Liver (tissue), 3 donors: ENCODE measurements at regions not wholly inside any gene's neighbourhood (a gene's known extent, or its start where the extent isn't known, plus 50 kb on each side); places are given as distances from the start of the nearest gene placed in this dataset.

ENCODE experiments used
- CTCF ChIP-seq: fragments of 150-350 bp; IDR thresholded peaks from 2 replicates; pipeline ENCODE4 v1.5.1; 2017; ENCODE audit warnings: improper control_type of control experiment, low read depth, low read length; ENCODE audit not compliant: missing input control
- EGR1 ChIP-seq, 2 donors: IDR thresholded peaks; 2 replicates each; pipeline ENCODE4 v1.6.1; 2016 to 2018; ENCODE audit warnings: antibody characterized with exemption in 2 of 2, low read depth in 2 of 2
- FOXA1 ChIP-seq: IDR thresholded peaks from 2 replicates; pipeline ENCODE4 v1.6.1; 2016; ENCODE audit warnings: antibody characterized with exemption
- GABPA ChIP-seq, 2 donors: IDR thresholded peaks in 1 of 2; conservative IDR thresholded peaks in 1 of 2; 2 replicates each; pipeline ENCODE4 v1.6.1; 2016; ENCODE audit warnings: antibody characterized with exemption in 2 of 2, mild to moderate bottlenecking in 1 of 2, moderate library complexity in 1 of 2
- JUND ChIP-seq, 2 donors: IDR thresholded peaks; 2 replicates each; pipeline ENCODE4 v1.6.1; 2016; ENCODE audit warnings: antibody characterized with exemption in 2 of 2
- MAX ChIP-seq: IDR thresholded peaks from 2 replicates; pipeline ENCODE4 v1.6.1; 2016; ENCODE audit warnings: antibody characterized with exemption
- RAD21 ChIP-seq, 2 donors: IDR thresholded peaks; 2 replicates each; pipeline ENCODE4 v1.6.1; 2016; ENCODE audit warnings: antibody characterized with exemption in 2 of 2, mild to moderate bottlenecking in 2 of 2
- REST ChIP-seq: IDR thresholded peaks from 2 replicates; pipeline ENCODE4 v1.6.1; 2016; ENCODE audit warnings: antibody characterized with exemption, mild to moderate bottlenecking
- SP1 ChIP-seq: IDR thresholded peaks from 2 replicates; pipeline ENCODE4 v1.6.1; 2018; ENCODE audit warnings: antibody characterized with exemption, mild to moderate bottlenecking
- TAF1 ChIP-seq: conservative IDR thresholded peaks from 2 replicates; pipeline ENCODE4 v1.6.1; 2016; ENCODE audit warnings: antibody characterized with exemption, mild to moderate bottlenecking
- YY1 ChIP-seq: IDR thresholded peaks from 2 replicates; pipeline ENCODE4 v1.6.1; 2016; ENCODE audit warnings: antibody characterized with exemption, mild to moderate bottlenecking
- ZBTB33 ChIP-seq: IDR thresholded peaks from 2 replicates; pipeline ENCODE4 v1.6.1; 2016; ENCODE audit warnings: antibody characterized with exemption
- donor health status: healthy.
- donor health status: healthy.

- TF ChIP-seq GABPA (IDR thresholded peaks at IDR 0.05 in 1 of 2, conservative IDR thresholded peaks at IDR 0.05 in 1 of 2) = no peak
- TF ChIP-seq CTCF = no peak
- TF ChIP-seq MAX = no peak
- TF ChIP-seq JUND (IDR thresholded peaks at IDR 0.05) = no peak
- TF ChIP-seq YY1 = no peak
- no peak for TF ChIP-seq TAF1
- no peak for TF ChIP-seq ZBTB33
- TF ChIP-seq SP1 = no peak
- no peak for TF ChIP-seq REST
- TF ChIP-seq RAD21 (IDR thresholded peaks at IDR 0.05) = no peak
- no peak for TF ChIP-seq FOXA1
- no peak for TF ChIP-seq EGR1 (IDR thresholded peaks at IDR 0.05; ENCODE audit: low read depth in 2 of 2)
These were observed 570.8 kb upstream of the TLE4 start for GRCh38 chr9:79001012-79001411.
